Astrocyte (in vitro differentiated cells and primary cell): ENCODE measurements at regions not wholly inside any gene's neighbourhood (a gene's known extent, or its start where the extent isn't known, plus 50 kb on each side); places are given as distances from the start of the nearest gene placed in this dataset.
"Not testable (repeated sequence)": the region's sequence is repeated elsewhere in the genome, so short reads cannot be mapped to it uniquely, and the experiment has no call there.

ENCODE experiments used
- DNase-seq: peaks from one replicate; pipeline ENCODE4 v3.0.0-alpha.2; 2010; ENCODE audit warnings: low read depth
- FAIRE-seq: peaks from 2 replicates; lab custom pipeline; 2011; peaks lifted over from hg19 to GRCh38; lab: Jason Lieb, UNC
- H2AFZ ChIP-seq: 2 replicates; pipeline ENCODE4 v1.6.0; 2012; ENCODE audit warnings: low read depth, low read length, inconsistent platforms
- H3K27ac ChIP-seq: 2 replicates; pipeline ENCODE4 v1.5.1; 2011; ENCODE audit warnings: low read depth, low read length, inconsistent platforms
- H3K27me3 ChIP-seq: 2 replicates; pipeline ENCODE4 v1.6.0; 2011; ENCODE audit warnings: low read length, inconsistent platforms; ENCODE audit not compliant: insufficient read depth
- H3K36me3 ChIP-seq: 2 replicates; pipeline ENCODE4 v1.5.1; 2011; ENCODE audit warnings: low read length, inconsistent platforms; ENCODE audit not compliant: insufficient read depth
- H3K4me1 ChIP-seq: 2 replicates; pipeline ENCODE4 v1.5.1; 2011; ENCODE audit warnings: low read length, inconsistent platforms; ENCODE audit not compliant: insufficient read depth
- H3K4me2 ChIP-seq: 2 replicates; pipeline ENCODE4 v1.6.0; 2012; ENCODE audit warnings: low read length, inconsistent platforms
- H3K4me3 ChIP-seq: 2 replicates; pipeline ENCODE4 v1.5.1; 2011; ENCODE audit warnings: low read depth, mild to moderate bottlenecking, low read length, inconsistent platforms; ENCODE audit not compliant: insufficient read depth
- H3K79me2 ChIP-seq: 2 replicates; pipeline ENCODE4 v1.6.0; 2012; ENCODE audit warnings: mild to moderate bottlenecking, low read length, inconsistent platforms; ENCODE audit not compliant: insufficient read depth
- H3K9ac ChIP-seq: 2 replicates; pipeline ENCODE4 v1.6.0; 2012; ENCODE audit warnings: mild to moderate bottlenecking, low read length, inconsistent platforms
- H3K9me3 ChIP-seq: 2 replicates; pipeline ENCODE4 v1.5.1; 2012; ENCODE audit warnings: low read depth, mild to moderate bottlenecking, low read length, inconsistent platforms; ENCODE audit not compliant: insufficient read depth
- H4K20me1 ChIP-seq: 2 replicates; pipeline ENCODE4 v1.6.0; 2012; ENCODE audit warnings: low read length, inconsistent platforms; ENCODE audit not compliant: insufficient read depth
- H3K27ac Mint-ChIP-seq: one replicate; pipeline ENCODE4 v1.8.0; 2021; ENCODE audit warnings: mild to moderate bottlenecking, mixed read lengths; ENCODE audit not compliant: unreplicated experiment
- H3K27me3 Mint-ChIP-seq: one replicate; pipeline ENCODE4 v1.8.0; 2021; ENCODE audit warnings: low read depth, mixed read lengths; ENCODE audit not compliant: unreplicated experiment
- H3K36me3 Mint-ChIP-seq: one replicate; pipeline ENCODE4 v1.8.0; 2021; ENCODE audit warnings: low read depth, mixed read lengths; ENCODE audit not compliant: unreplicated experiment
- H3K4me1 Mint-ChIP-seq: one replicate; pipeline ENCODE4 v1.8.0; 2021; ENCODE audit warnings: low read depth, mixed read lengths; ENCODE audit not compliant: unreplicated experiment
- H3K4me3 Mint-ChIP-seq: one replicate; pipeline ENCODE4 v1.8.0; 2021; ENCODE audit warnings: mild to moderate bottlenecking, moderate library complexity, mixed read lengths; ENCODE audit not compliant: unreplicated experiment
- H3K9me3 Mint-ChIP-seq: one replicate; pipeline ENCODE4 v1.8.0; 2021; ENCODE audit warnings: mild to moderate bottlenecking, mixed read lengths; ENCODE audit not compliant: unreplicated experiment
- EZH2 ChIP-seq: IDR thresholded peaks from 2 replicates; pipeline ENCODE4 v1.6.1; 2012; ENCODE audit warnings: mild to moderate bottlenecking, low read length, inconsistent platforms; ENCODE audit not compliant: insufficient read depth
- TF ChIP-seq, protein P1 (sequence below): IDR thresholded peaks from 2 replicates; pipeline ENCODE4 v1.5.1; 2011; ENCODE audit warnings: low read depth, mild to moderate bottlenecking, inconsistent platforms, low read length, moderate library complexity; ENCODE audit not compliant: insufficient read depth

DNA sequence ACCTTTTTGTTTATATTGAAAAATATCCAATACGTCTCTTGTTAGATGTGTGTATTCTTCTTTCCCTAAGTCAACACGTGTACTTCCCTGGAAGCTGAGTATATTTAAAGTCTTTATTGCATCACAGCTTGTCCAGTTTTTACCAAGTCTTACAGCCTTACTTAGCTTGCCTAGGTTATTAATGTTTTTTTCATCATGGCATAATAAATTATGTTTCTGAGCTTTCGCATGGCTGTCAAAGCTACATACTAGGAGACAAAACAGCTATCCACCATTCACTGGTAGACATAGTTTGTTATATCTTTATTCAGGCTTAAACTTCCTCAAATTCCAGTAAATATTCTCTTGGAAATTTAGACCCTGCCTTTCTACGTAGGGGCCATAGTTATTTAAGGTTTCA, 224.2 kb downstream of the BCHE start:
- H3K4me2 ChIP-seq = no peak overlapping the region
- H3K9me3 ChIP-seq = no peaks in the 10 kb centered on the region
- no peaks in the 10 kb centered on the region for H3K27me3 ChIP-seq
- no peaks in the 10 kb centered on the region for H3K9me3 Mint-ChIP-seq
- H3K27ac ChIP-seq = no peak overlapping the region
- FAIRE-seq (no peak), DNase-seq (no peak)
- H3K4me1 ChIP-seq = no peaks in the 10 kb centered on the region
- no peak overlapping the region for H3K9ac ChIP-seq
- no peak overlapping the region for H3K27ac Mint-ChIP-seq
- H3K79me2 ChIP-seq = no peaks in the 10 kb centered on the region
- no peak for TF ChIP-seq EZH2
- TF ChIP-seq, protein P1, sequence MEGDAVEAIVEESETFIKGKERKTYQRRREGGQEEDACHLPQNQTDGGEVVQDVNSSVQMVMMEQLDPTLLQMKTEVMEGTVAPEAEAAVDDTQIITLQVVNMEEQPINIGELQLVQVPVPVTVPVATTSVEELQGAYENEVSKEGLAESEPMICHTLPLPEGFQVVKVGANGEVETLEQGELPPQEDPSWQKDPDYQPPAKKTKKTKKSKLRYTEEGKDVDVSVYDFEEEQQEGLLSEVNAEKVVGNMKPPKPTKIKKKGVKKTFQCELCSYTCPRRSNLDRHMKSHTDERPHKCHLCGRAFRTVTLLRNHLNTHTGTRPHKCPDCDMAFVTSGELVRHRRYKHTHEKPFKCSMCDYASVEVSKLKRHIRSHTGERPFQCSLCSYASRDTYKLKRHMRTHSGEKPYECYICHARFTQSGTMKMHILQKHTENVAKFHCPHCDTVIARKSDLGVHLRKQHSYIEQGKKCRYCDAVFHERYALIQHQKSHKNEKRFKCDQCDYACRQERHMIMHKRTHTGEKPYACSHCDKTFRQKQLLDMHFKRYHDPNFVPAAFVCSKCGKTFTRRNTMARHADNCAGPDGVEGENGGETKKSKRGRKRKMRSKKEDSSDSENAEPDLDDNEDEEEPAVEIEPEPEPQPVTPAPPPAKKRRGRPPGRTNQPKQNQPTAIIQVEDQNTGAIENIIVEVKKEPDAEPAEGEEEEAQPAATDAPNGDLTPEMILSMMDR = no peak
- no peaks in the 10 kb centered on the region for H3K36me3 Mint-ChIP-seq
- no peak overlapping the region for H3K4me3 ChIP-seq
- no peak overlapping the region for H2AFZ ChIP-seq
- no peaks in the 10 kb centered on the region for H3K4me1 Mint-ChIP-seq
- H4K20me1 ChIP-seq = no peaks in the 10 kb centered on the region
- no peak overlapping the region for H3K4me3 Mint-ChIP-seq
- no peaks in the 10 kb centered on the region for H3K27me3 Mint-ChIP-seq
- H3K36me3 ChIP-seq = no peaks in the 10 kb centered on the region

GRCh38 chr3:165607221-165607620, 230.0 kb downstream of the BCHE start:
- Histone ChIP-seq H3K27ac (no peak overlapping the region), H3K79me2 (no peaks in the 10 kb centered on the region), H2AFZ (no peak overlapping the region), H3K4me3 (no peak overlapping the region), H3K9me3 (no peaks in the 10 kb centered on the region), H3K4me2 (no peak overlapping the region), H3K9ac (no peak overlapping the region), H3K4me1 (no peaks in the 10 kb centered on the region), H3K27me3 (no peaks in the 10 kb centered on the region), H3K36me3 (no peaks in the 10 kb centered on the region), H4K20me1 (no peaks in the 10 kb centered on the region)
- TF ChIP-seq EZH2 = no peak
- TF ChIP-seq, protein P1 = no peak
- Mint-ChIP-seq H3K27me3 (no peaks in the 10 kb centered on the region), H3K9me3 (no peaks in the 10 kb centered on the region), H3K36me3 (no peaks in the 10 kb centered on the region), H3K4me3 (no peak overlapping the region), H3K27ac (no peak overlapping the region), H3K4me1 (no peaks in the 10 kb centered on the region)
- DNase-seq (no peak), FAIRE-seq (no peak)

DNA sequence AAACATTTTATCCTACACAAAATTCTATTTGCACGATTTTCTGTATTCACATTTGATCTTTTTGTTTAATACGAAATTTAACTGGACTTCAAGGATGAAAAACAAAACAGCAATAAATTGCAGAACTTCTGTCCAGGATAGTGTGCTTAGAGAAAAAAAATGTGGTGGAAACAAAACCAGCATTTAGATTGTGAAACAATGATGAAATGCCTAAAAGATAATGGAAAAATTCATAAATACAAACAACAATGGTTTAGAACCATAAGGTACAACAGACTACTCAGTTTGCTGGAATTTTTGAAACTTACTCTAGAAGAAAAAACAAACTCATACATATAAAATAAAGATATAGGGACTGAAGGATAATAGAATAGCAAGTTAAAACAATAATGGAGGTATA, 234.0 kb downstream of the BCHE start:
- no peak overlapping the region for H3K27ac ChIP-seq
- Mint-ChIP-seq H3K4me1 (no peaks in the 10 kb centered on the region), H3K9me3 (no peaks in the 10 kb centered on the region), H3K36me3 (no peaks in the 10 kb centered on the region), H3K27ac (no peak overlapping the region), H3K27me3 (no peaks in the 10 kb centered on the region), H3K4me3 (no peak overlapping the region)
- no peaks in the 10 kb centered on the region for H3K4me1 ChIP-seq
- H4K20me1 ChIP-seq = no peaks in the 10 kb centered on the region
- no peak overlapping the region for H3K4me3 ChIP-seq
- no peak for DNase-seq
- H3K4me2 ChIP-seq = no peak overlapping the region
- H2AFZ ChIP-seq = no peak overlapping the region
- no peaks in the 10 kb centered on the region for H3K9me3 ChIP-seq
- H3K36me3 ChIP-seq = no peaks in the 10 kb centered on the region
- H3K9ac ChIP-seq = no peak overlapping the region
- TF ChIP-seq EZH2 = no peak
- TF ChIP-seq, protein P1 = no peak
- no peaks in the 10 kb centered on the region for H3K79me2 ChIP-seq
- no peaks in the 10 kb centered on the region for H3K27me3 ChIP-seq
- FAIRE-seq = no peak

DNA sequence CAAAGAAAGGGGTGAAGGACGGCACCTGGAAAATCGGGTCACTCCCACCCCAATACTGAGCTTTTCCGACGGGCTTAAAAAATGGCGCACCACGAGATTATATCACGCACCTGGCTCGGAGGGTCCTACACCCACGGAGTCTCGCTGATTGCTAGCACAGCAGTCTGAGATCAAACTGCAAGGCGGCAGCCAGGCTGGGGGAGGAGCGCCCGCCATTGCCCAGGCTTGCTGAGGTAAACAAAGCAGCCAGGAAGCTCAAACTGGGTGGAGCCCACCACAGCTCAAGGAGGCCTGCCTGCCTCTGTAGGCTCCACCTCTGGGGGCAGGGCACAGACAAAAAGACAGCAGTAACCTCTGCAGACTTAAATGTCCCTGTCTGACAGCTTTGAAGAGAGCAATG, 264.7 kb downstream of the BCHE start:
- not testable (repeated sequence) for H3K27me3 ChIP-seq, H4K20me1 ChIP-seq, H3K27me3 Mint-ChIP-seq, H3K27ac Mint-ChIP-seq, H3K4me2 ChIP-seq, H3K79me2 ChIP-seq, H3K27ac ChIP-seq, H3K9me3 ChIP-seq, H3K36me3 Mint-ChIP-seq, H3K36me3 ChIP-seq, FAIRE-seq, H3K4me3 ChIP-seq, DNase-seq, H2AFZ ChIP-seq, H3K4me1 ChIP-seq, H3K9me3 Mint-ChIP-seq, H3K9ac ChIP-seq, H3K4me1 Mint-ChIP-seq, H3K4me3 Mint-ChIP-seq
